HG02588 (cell line): ENCODE measurements at regions not wholly inside any gene's neighbourhood (a gene's known extent, or its start where the extent isn't known, plus 50 kb on each side); places are given as distances from the start of the nearest gene placed in this dataset.

Experiments used
- ATAC-seq: cut with Tn5 transposase; IDR thresholded peaks from one replicate; pipeline ENCODE4 v1.9.1; 2021; ENCODE audit warnings: mild to moderate bottlenecking, moderate library complexity; ENCODE audit not compliant: unreplicated experiment

GRCh38 chr3:71893702-71894479, 108.9 kb upstream of the PROK2 start:
- ATAC-seq = no peak

GRCh38 chr3:71893122-71893521, 108.2 kb upstream of the PROK2 start:
- ATAC-seq = no peak

GRCh38 chr3:71891483-71891882, 106.5 kb upstream of the PROK2 start:
- ATAC-seq = no peak

- no peak for ATAC-seq
Observed at GRCh38 chr3:71890356-71890931, 105.5 kb upstream of the PROK2 start.

GRCh38 chr3:71887256-71887655, 102.3 kb upstream of the PROK2 start:
- no peak for ATAC-seq

GRCh38 chr3:71885006-71885405, 100.1 kb upstream of the PROK2 start:
- ATAC-seq = no peak

- no peak for ATAC-seq
Observed at GRCh38 chr3:71881732-71882131, 96.8 kb upstream of the PROK2 start.

GRCh38 chr3:71881041-71881440, 96.1 kb upstream of the PROK2 start:
- ATAC-seq = no peak

- ATAC-seq = no peak
Observed at GRCh38 chr3:71879089-71879488, 94.1 kb upstream of the PROK2 start.

GRCh38 chr3:71876135-71877105, 91.5 kb upstream of the PROK2 start:
- no peak for ATAC-seq

GRCh38 chr3:71875461-71875947, 90.6 kb upstream of the PROK2 start:
- peak; percentile 90 for ATAC-seq

- no peak for ATAC-seq
Observed at GRCh38 chr3:71874618-71875017, 89.7 kb upstream of the PROK2 start.

- ATAC-seq = no peak
Observed at GRCh38 chr3:71873093-71873611, 88.2 kb upstream of the PROK2 start.

- ATAC-seq = no peak
Observed at GRCh38 chr3:71872256-71872655, 87.3 kb upstream of the PROK2 start.

GRCh38 chr3:71870966-71871512, 86.1 kb upstream of the PROK2 start:
- no peak for ATAC-seq

- ATAC-seq = no peak
Observed at GRCh38 chr3:71868876-71869275, 83.9 kb upstream of the PROK2 start.

GRCh38 chr3:71865727-71866126, 80.8 kb upstream of the PROK2 start:
- ATAC-seq = no peak

GRCh38 chr3:71863563-71864190, 78.7 kb upstream of the PROK2 start:
- no peak for ATAC-seq

GRCh38 chr3:71862371-71863140, 77.6 kb upstream of the PROK2 start:
- no peak for ATAC-seq

GRCh38 chr3:71859123-71859519, 74.2 kb upstream of the PROK2 start:
- no peak for ATAC-seq
